Activated T-cell treated with anti-CD3 and anti-CD28 coated beads for 48 hours (primary cell): ENCODE measurements at regions not wholly inside any gene's neighbourhood (a gene's known extent, or its start where the extent isn't known, plus 50 kb on each side); places are given as distances from the start of the nearest gene placed in this dataset.
"Not testable (repeated sequence)": the region's sequence is repeated elsewhere in the genome, so short reads cannot be mapped to it uniquely, and the experiment has no call there.

ENCODE experiments used
- DNase-seq: peaks from one replicate; pipeline ENCODE4 v3.0.0-alpha.2; 2020; ENCODE audit warnings: low read depth

- no peak for DNase-seq
These were observed 167.0 kb upstream of the C1orf174 start for GRCh38 chr1:4066860-4067599.

- no peak for DNase-seq
These were observed 168.0 kb upstream of the C1orf174 start for GRCh38 chr1:4068076-4068475.

- no peak for DNase-seq
These were observed 171.6 kb upstream of the C1orf174 start for GRCh38 chr1:4071653-4072052.

GRCh38 chr1:4072481-4073153 is 172.5 kb upstream of the C1orf174 start:
- no peak for DNase-seq

- DNase-seq, result no peak
These were observed 175.6 kb upstream of the C1orf174 start for GRCh38 chr1:4075436-4076225.

GRCh38 chr1:4076346-4076745 is 176.3 kb upstream of the C1orf174 start:
- no peak for DNase-seq

- DNase-seq, result not testable (repeated sequence)
These were observed 178.3 kb upstream of the C1orf174 start for GRCh38 chr1:4078091-4078962.

- DNase-seq, result no peak
These were observed 179.7 kb upstream of the C1orf174 start for GRCh38 chr1:4079815-4080214.

GRCh38 chr1:4081806-4082711 is 182.0 kb upstream of the C1orf174 start:
- DNase-seq, result no peak

GRCh38 chr1:4083231-4084047 is 183.4 kb upstream of the C1orf174 start:
- DNase-seq, result no peak

GRCh38 chr1:4084048-4084431 is 184.0 kb upstream of the C1orf174 start:
- DNase-seq, result no peak

GRCh38 chr1:4084446-4084845 is 184.4 kb upstream of the C1orf174 start:
- no peak for DNase-seq

- no peak for DNase-seq
These were observed 184.8 kb upstream of the C1orf174 start for GRCh38 chr1:4084896-4085295.

GRCh38 chr1:4085546-4085945 is 185.5 kb upstream of the C1orf174 start:
- no peak for DNase-seq

GRCh38 chr1:4086085-4086850 is 186.2 kb upstream of the C1orf174 start:
- DNase-seq, result no peak

GRCh38 chr1:4086921-4087320 is 186.8 kb upstream of the C1orf174 start:
- DNase-seq, result no peak

GRCh38 chr1:4087530-4088420 is 187.7 kb upstream of the C1orf174 start:
- peak; percentile 6 for DNase-seq

- no peak for DNase-seq
These were observed 188.6 kb upstream of the C1orf174 start for GRCh38 chr1:4088676-4089075.
